ENCODE measurements at regions not wholly inside any gene's neighbourhood (a gene's known extent, or its start where the extent isn't known, plus 50 kb on each side); places are given as distances from the start of the nearest gene placed in this dataset.

GRCh38 chr20:40467703-40468411 is 221.2 kb downstream of the MAFB start:
- TF ChIP-seq, protein P1, sequence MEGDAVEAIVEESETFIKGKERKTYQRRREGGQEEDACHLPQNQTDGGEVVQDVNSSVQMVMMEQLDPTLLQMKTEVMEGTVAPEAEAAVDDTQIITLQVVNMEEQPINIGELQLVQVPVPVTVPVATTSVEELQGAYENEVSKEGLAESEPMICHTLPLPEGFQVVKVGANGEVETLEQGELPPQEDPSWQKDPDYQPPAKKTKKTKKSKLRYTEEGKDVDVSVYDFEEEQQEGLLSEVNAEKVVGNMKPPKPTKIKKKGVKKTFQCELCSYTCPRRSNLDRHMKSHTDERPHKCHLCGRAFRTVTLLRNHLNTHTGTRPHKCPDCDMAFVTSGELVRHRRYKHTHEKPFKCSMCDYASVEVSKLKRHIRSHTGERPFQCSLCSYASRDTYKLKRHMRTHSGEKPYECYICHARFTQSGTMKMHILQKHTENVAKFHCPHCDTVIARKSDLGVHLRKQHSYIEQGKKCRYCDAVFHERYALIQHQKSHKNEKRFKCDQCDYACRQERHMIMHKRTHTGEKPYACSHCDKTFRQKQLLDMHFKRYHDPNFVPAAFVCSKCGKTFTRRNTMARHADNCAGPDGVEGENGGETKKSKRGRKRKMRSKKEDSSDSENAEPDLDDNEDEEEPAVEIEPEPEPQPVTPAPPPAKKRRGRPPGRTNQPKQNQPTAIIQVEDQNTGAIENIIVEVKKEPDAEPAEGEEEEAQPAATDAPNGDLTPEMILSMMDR (IDR thresholded peaks at IDR 0.05; ENCODE audit: low read length) = no peak
- TF ChIP-seq EZH2 (IDR thresholded peaks at IDR 0.05; ENCODE audit: borderline replicate concordance, low read length) = no peak
